GM21447 (cell line): ENCODE measurements at regions not wholly inside any gene's neighbourhood (a gene's known extent, or its start where the extent isn't known, plus 50 kb on each side); places are given as distances from the start of the nearest gene placed in this dataset.

Experiments
- ATAC-seq: cut with Tn5 transposase; IDR thresholded peaks from one replicate; pipeline ENCODE4 v1.9.1; 2021; ENCODE audit not compliant: unreplicated experiment

- no peak for ATAC-seq
These were observed 157.2 kb downstream of the SOCS6 start for GRCh38 chr18:70446063-70446462.

GRCh38 chr18:70442933-70443332, 154.1 kb downstream of the SOCS6 start:
- ATAC-seq = no peak

- no peak for ATAC-seq
These were observed 144.1 kb downstream of the SOCS6 start for GRCh38 chr18:70432804-70433400.

GRCh38 chr18:70431203-70431624, 142.4 kb downstream of the SOCS6 start:
- ATAC-seq = no peak

- no peak for ATAC-seq
These were observed 141.8 kb downstream of the SOCS6 start for GRCh38 chr18:70430501-70431173.

- no peak for ATAC-seq
These were observed 141.1 kb downstream of the SOCS6 start for GRCh38 chr18:70429847-70430500.

- peak; percentile 100 for ATAC-seq
These were observed 139.6 kb downstream of the SOCS6 start for GRCh38 chr18:70428439-70428838.

- ATAC-seq = no peak
These were observed 138.0 kb downstream of the SOCS6 start for GRCh38 chr18:70426818-70427217.

- no peak for ATAC-seq
These were observed 136.4 kb downstream of the SOCS6 start for GRCh38 chr18:70425236-70425635.

- ATAC-seq = no peak
These were observed 135.1 kb downstream of the SOCS6 start for GRCh38 chr18:70423988-70424387.

GRCh38 chr18:70423120-70423519, 134.3 kb downstream of the SOCS6 start:
- no peak for ATAC-seq

GRCh38 chr18:70422391-70422965, 133.6 kb downstream of the SOCS6 start:
- ATAC-seq = no peak

- ATAC-seq = no peak
These were observed 132.9 kb downstream of the SOCS6 start for GRCh38 chr18:70421471-70422390.

- no peak for ATAC-seq
These were observed 131.5 kb downstream of the SOCS6 start for GRCh38 chr18:70420146-70420898.

GRCh38 chr18:70419526-70419925, 130.7 kb downstream of the SOCS6 start:
- ATAC-seq = no peak

GRCh38 chr18:70418546-70419311, 129.9 kb downstream of the SOCS6 start:
- ATAC-seq = peak; percentile 96

- no peak for ATAC-seq
These were observed 129.0 kb downstream of the SOCS6 start for GRCh38 chr18:70417847-70418246.

GRCh38 chr18:70416496-70416895, 127.7 kb downstream of the SOCS6 start:
- ATAC-seq = no peak

- ATAC-seq = no peak
These were observed 127.1 kb downstream of the SOCS6 start for GRCh38 chr18:70415823-70416488.
